Motor neuron (in vitro differentiated cells): ENCODE measurements at regions not wholly inside any gene's neighbourhood (a gene's known extent, or its start where the extent isn't known, plus 50 kb on each side); places are given as distances from the start of the nearest gene placed in this dataset.
"Not testable (repeated sequence)": the region's sequence is repeated elsewhere in the genome, so short reads cannot be mapped to it uniquely, and the experiment has no call there.

ENCODE experiments used
- ATAC-seq, 8 experiments: fragments of 200-7000 bp; cut with Tn5 transposase; replicated peaks in 6 of 8; 2 replicates each; pipeline ENCODE4 v1.8.0; 2021; ENCODE audit warnings: mild to moderate bottlenecking in 8 of 8, moderate library complexity in 8 of 8
- H3K27ac ChIP-seq, 2 donors: fragments of 250-450 bp; sonication (Bioruptor Pico); 2 replicates each; pipeline ENCODE4 v1.9.0; 2021; ENCODE audit warnings: antibody characterized with exemption in 2 of 2, mild to moderate bottlenecking in 2 of 2, moderate library complexity in 1 of 2
- H3K4me1 ChIP-seq, 2 donors: fragments of 250-450 bp; sonication (Bioruptor Pico); replicated peaks in 1 of 2; 2 replicates each; pipeline ENCODE4 v1.6.1; 2021; ENCODE audit warnings: antibody characterized with exemption in 2 of 2, mild to moderate bottlenecking in 2 of 2, moderate library complexity in 1 of 2
- H3K4me3 ChIP-seq, 5 donors: fragments of 250-450 bp; sonication (Bioruptor Pico); 2 replicates each; pipeline ENCODE4 v1.9.0; 2021; ENCODE audit warnings: antibody characterized with exemption in 5 of 5, mild to moderate bottlenecking in 5 of 5, moderate library complexity in 4 of 5
- WGBS, 10 experiments: fragments of 450-650 bp; shearing (Covaris generic); methylation state at CpG; one replicate each; pipeline ENCODE4 v1.0.0; 2022; 5-methylcytosine and 5-hydroxymethylcytosine counted together
- in situ Hi-C, 9 experiments: fragments of 400-800 bp; cut with MboI; loops; one replicate each; pipeline ENCODE4 v1.15.0; 2021; ENCODE audit warnings: low sequenced_read_pairs in 9 of 9, low pct_unique_long_range_greater_than_20kb in 2 of 9; ENCODE audit not compliant: unreplicated experiment in 9 of 9

DNA sequence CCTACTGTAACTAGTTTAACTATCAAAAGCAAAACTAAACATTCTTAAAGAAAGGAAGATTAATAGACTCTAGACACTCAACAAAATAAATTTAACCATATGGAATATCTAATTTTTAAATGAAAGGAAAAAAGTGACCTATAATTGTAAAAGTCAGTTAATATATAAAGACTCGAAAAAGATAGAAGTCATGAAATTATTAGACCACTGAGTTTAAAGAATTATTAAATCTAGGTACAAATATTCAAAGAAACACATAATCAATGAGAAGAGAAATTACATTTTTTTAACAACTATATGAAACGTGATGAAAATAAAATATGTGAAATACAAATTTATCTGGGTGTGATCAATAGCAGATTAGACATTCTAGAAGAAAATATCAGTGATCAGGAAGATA, 706.8 kb upstream of the PCDH20 start:
- no peak for ATAC-seq
- WGBS, 10 experiments = 3 to 97% (median 80%) methylated on average over 1 to 2 of the region's 2 CpGs
- Histone ChIP-seq H3K27ac (no peak overlapping the region), H3K4me1 (no peaks in the 10 kb centered on the region), H3K4me3 (no peak overlapping the region)
- in situ Hi-C loops = no loop called here

DNA sequence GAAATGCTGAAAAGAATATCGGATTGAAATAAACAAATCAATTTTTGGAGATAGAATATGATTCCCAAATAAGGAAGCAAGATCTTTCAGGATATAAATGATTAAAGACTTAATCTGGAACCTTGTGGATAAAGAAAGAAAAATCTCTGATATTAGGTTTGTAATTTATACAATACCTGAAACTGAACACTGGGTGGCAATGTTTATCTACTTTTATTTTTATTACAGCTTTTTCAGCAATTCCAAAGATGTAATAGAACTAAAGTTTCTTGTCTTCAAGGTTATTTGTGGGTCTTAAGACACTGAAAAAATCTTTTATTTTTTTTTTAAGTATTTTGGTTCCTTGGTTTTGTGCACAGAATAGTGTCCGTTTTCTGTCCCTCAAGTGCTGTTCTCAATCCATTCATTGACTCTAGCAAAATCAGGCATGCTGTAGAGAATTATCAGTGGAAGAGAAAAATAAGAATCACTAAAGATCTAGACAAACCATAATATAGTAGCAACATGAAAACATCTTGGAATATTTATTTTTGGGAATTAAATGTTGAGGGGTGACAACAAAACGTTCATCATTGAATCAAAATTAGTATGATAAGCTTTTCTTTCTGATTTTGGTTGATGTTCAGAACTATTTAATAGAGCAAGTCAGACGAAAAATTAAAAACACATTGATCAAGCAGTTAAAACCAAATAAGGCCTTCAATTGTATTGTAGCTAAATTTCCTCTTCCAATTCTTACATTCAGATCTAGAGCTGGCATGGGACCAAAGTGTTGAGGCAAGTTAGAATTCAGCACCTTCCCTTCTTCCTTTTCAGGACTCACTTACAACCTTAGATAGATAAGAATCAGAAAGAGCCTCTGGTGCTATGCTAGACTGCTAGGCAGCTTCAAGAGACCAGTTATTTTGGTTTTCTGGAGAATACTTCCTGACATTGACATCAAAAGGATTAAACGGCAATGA, 704.4 kb upstream of the PCDH20 start:
- 1 to 100% (median 66%) methylated on average over 1 to 5 of the region's 5 CpGs for WGBS, 10 experiments
- in situ Hi-C loops = no loop called here
- no peak for ATAC-seq
- Histone ChIP-seq H3K27ac (no peak overlapping the region), H3K4me1 (no peaks in the 10 kb centered on the region), H3K4me3 (no peak overlapping the region)

GRCh38 chr13:62115831-62116230, 700.2 kb upstream of the PCDH20 start:
- Histone ChIP-seq H3K4me1 (no peaks in the 10 kb centered on the region), H3K27ac (no peak overlapping the region), H3K4me3 (no peak overlapping the region)
- 9 to 90% (median 72%) methylated on average over 1 to 4 of the region's 4 CpGs; no CpG with 5 or more reads in 2 of the 10 experiments for WGBS, 10 experiments
- in situ Hi-C loops = no loop called here
- ATAC-seq = no peak

- ATAC-seq = peak in 6 of 8 experiments; percentile 23 to 97 (median 50)
- in situ Hi-C loops = no loop called here
- Histone ChIP-seq H3K4me3 (no peak overlapping the region), H3K4me1 (no peaks in the 10 kb centered on the region), H3K27ac (no peak overlapping the region)
- 0 to 100% (median 50%) methylated on average over 1 to 3 of the region's 3 CpGs; no CpG with 5 or more reads in 3 of the 10 experiments for WGBS, 10 experiments
These were observed 697.5 kb upstream of the PCDH20 start for GRCh38 chr13:62113179-62113578.

- WGBS, 10 experiments = 27 to 100% (median 78%) methylated on average over 2 to 4 of the region's 4 CpGs
These were observed 694.4 kb upstream of the PCDH20 start for GRCh38 chr13:62110079-62110478.

GRCh38 chr13:62104136-62104535, 688.5 kb upstream of the PCDH20 start:
- ATAC-seq, in situ Hi-C loops, H3K27ac ChIP-seq, H3K4me3 ChIP-seq, H3K4me1 ChIP-seq: not testable (repeated sequence)
- WGBS, 10 experiments = 17 to 100% (median 91%) methylated on average over 3 to 7 of the region's 7 CpGs; no CpG with 5 or more reads in 4 of the 10 experiments

More at GRCh38 chr13:62110079-62110478, 694.4 kb upstream of the PCDH20 start:
- in situ Hi-C loops = no loop called here
- no peaks in the 10 kb centered on the region for H3K4me1 ChIP-seq
- peak in 2 of 8 experiments; percentile 20 to 21 for ATAC-seq
- H3K27ac ChIP-seq = no peak overlapping the region
- no peak overlapping the region for H3K4me3 ChIP-seq

DNA sequence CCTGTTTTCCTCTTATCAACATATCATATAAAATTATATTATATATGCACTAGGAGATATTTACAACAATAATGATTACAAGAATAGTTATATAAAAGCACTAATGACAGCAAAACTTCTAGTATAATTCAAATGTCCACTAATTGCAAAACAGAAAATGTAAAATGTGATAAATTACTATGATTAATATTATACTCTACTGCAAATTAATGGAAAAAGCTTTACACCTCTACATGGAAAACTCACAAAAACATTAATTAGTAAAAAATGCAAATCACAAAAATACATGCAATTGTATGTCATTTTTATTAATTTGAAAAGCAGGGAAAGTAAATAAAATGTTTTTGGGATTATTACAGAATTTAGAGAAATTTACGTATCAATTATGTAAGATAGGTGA, 681.0 kb upstream of the PCDH20 start:
- no peak for ATAC-seq
- in situ Hi-C loops = no loop called here
- Histone ChIP-seq H3K27ac (no peak overlapping the region), H3K4me3 (no peak overlapping the region), H3K4me1 (no peaks in the 10 kb centered on the region)
- WGBS, 10 experiments = 40 to 100% (median 83%) methylated on average over 1 of the region's 1 CpG; no CpG with 5 or more reads in 1 of the 10 experiments

DNA sequence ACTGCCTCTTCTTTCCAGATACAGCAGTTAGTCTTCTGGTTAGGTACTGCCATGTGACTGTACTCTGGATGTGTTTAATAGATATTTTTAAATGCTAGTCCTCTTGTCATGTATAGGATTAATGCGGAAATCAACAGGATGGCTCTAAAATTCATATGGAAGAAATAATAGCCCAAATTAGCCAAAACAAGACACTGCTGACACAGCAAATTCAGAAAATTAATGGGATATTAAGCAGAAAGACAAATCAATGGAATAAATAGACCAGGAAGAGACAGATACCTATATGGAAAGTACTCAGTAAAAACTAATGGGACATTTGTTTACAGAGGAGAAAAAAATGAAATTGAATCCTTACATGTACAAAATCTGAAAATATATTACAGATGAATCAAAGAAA, 679.3 kb upstream of the PCDH20 start:
- H3K4me1 ChIP-seq = no peaks in the 10 kb centered on the region
- ATAC-seq = no peak
- H3K4me3 ChIP-seq = no peak overlapping the region
- 7 to 100% (median 91%) methylated on average over 1 of the region's 1 CpG; no CpG with 5 or more reads in 1 of the 10 experiments for WGBS, 10 experiments
- in situ Hi-C loops = no loop called here
- H3K27ac ChIP-seq = no peak overlapping the region

- Histone ChIP-seq H3K27ac (no peak overlapping the region), H3K4me3 (no peak overlapping the region), H3K4me1 (no peaks in the 10 kb centered on the region)
- ATAC-seq = no peak
- 12 to 93% (median 80%) methylated on average over 3 to 5 of the region's 5 CpGs; no CpG with 5 or more reads in 1 of the 10 experiments for WGBS, 10 experiments
- in situ Hi-C loops = no loop called here
These were observed 678.5 kb upstream of the PCDH20 start for GRCh38 chr13:62093984-62094780.

DNA sequence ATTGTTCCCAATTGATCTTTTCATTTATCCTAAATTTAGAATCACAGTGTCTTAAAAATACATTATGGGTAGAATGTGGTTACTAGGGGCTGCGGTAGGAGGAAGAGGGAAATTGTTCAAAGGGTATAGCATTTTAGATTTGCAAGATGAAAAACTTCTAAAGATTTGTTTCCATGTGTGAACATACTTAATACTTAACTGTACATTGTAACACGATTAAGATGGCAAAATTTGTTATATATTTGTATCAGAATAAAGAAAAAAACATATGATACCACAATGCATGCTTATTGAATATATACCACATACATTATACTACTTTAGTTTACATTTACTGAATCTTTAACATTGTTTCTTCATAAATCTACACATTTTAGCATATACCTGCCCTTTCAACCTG, 677.3 kb upstream of the PCDH20 start:
- in situ Hi-C loops = no loop called here
- peaks cover 0 to 5% of the 10 kb centered on the region in 2 donors for H3K4me1 ChIP-seq
- no peak for ATAC-seq
- WGBS, 10 experiments = 0 to 94% (median 70%) methylated on average over 1 to 2 of the region's 2 CpGs; no CpG with 5 or more reads in 1 of the 10 experiments
- H3K4me3 ChIP-seq = no peak overlapping the region
- H3K27ac ChIP-seq = no peak overlapping the region

DNA sequence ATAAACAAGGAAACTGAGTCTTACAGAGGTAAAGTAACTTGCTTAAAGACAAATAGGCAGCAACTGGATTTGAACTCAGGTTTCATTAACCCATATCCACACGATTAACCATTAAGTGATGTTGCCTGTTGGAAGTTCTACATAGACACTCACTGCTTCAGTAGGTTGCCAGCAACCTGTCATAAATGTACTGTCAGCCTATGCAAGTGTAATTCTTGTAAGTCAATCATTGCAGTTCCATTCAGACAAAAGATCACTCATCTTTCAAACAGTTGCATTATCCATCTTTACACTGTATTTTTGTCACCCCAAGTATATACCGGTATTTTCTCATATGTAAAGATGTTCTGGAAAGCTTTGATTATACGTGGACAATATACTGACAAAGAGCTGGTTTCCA, 676.9 kb upstream of the PCDH20 start:
- Histone ChIP-seq H3K27ac (no peak overlapping the region), H3K4me3 (no peak overlapping the region), H3K4me1 (peaks cover 0 to 5% of the 10 kb centered on the region in 2 donors)
- 0 to 100% (median 73%) methylated on average over 1 to 3 of the region's 3 CpGs for WGBS, 10 experiments
- in situ Hi-C loops = no loop called here
- ATAC-seq = no peak

DNA sequence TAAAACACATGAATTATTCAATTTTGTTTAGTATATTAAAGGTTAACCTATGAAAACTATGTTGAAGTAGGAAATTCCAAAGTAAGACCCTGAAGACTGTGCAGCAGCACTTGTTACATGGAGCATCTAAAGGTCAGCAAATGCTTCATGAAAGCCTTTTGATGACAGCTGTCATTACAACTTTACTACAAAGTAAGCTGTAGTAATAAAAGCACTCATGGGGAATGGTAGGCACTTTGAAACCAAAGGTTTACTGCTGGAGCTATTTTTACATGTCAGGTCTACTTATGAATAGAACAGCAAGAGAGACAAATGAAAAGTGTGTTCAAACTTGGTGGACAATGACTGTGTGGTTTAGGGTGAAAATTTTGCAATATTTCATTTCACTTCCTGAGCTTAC, 672.5 kb upstream of the PCDH20 start:
- Histone ChIP-seq H3K4me1 (peaks cover 0 to 8% of the 10 kb centered on the region in 2 donors), H3K27ac (no peak overlapping the region), H3K4me3 (no peak overlapping the region)
- in situ Hi-C loops = no loop called here
- no peak for ATAC-seq

DNA sequence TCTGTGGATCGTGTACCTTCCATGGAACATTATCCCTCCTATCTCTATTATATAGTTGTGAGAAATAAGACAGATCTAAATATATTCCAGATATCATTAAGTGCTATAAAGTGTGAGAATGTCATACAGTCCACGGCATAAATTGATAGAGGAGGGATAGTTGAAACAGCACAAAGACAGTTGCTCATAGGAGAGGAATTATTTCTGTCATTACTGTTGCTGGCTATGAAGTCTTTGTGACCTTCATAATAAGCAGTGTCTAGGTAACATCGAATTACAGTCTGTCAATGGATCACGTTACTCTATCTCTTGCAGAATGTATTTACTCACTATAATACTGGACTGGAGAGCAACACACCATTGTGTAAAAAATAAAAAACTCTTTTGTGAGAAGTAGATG, 671.5 kb upstream of the PCDH20 start:
- in situ Hi-C loops = no loop called here
- peaks cover 0 to 8% of the 10 kb centered on the region in 2 donors for H3K4me1 ChIP-seq
- H3K27ac ChIP-seq = no peak overlapping the region
- 11 to 93% (median 55%) methylated on average over 1 to 4 of the region's 4 CpGs; no CpG with 5 or more reads in 2 of the 10 experiments for WGBS, 10 experiments
- peak in 3 of 8 experiments; percentile 44 to 61 (median 57) for ATAC-seq
- H3K4me3 ChIP-seq = no peak overlapping the region
